HG02973 (cell line): ENCODE measurements at regions not wholly inside any gene's neighbourhood (a gene's known extent, or its start where the extent isn't known, plus 50 kb on each side); places are given as distances from the start of the nearest gene placed in this dataset.
"Not testable (repeated sequence)": the region's sequence is repeated elsewhere in the genome, so short reads cannot be mapped to it uniquely, and the experiment has no call there.

Source experiments
- ATAC-seq: cut with Tn5 transposase; IDR thresholded peaks from one replicate; pipeline ENCODE4 v1.9.1; 2021; ENCODE audit warnings: moderate library complexity; ENCODE audit not compliant: unreplicated experiment

DNA sequence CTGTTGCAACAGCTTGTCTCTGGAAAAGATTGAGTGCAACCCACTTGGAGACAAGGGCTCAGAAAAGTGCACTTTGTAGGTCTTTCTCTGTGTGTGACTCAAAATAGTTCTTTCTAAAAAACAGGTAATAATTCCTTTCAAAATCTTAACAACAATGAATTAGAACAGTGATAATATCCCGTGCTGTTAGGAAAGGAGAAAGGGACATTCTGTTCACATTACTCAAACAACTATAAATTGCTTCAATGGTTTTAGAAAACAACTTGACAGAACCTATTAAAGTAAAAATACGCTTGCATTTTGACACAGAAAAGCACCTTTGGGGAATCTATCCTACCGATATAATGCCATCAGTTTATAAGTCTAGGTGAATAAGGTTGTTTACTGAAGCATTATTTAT is 468.1 kb upstream of the DPP6 start:
- no peak for ATAC-seq

GRCh38 chr7:153588586-153588985 is 463.6 kb upstream of the DPP6 start:
- ATAC-seq: no peak

- ATAC-seq: no peak
Observed at GRCh38 chr7:153590136-153590535, 462.1 kb upstream of the DPP6 start.

GRCh38 chr7:153590571-153590970 is 461.6 kb upstream of the DPP6 start:
- no peak for ATAC-seq

- ATAC-seq: no peak
Observed at GRCh38 chr7:153607354-153607753, 444.8 kb upstream of the DPP6 start.

GRCh38 chr7:153616711-153617325 is 435.4 kb upstream of the DPP6 start:
- no peak for ATAC-seq

DNA sequence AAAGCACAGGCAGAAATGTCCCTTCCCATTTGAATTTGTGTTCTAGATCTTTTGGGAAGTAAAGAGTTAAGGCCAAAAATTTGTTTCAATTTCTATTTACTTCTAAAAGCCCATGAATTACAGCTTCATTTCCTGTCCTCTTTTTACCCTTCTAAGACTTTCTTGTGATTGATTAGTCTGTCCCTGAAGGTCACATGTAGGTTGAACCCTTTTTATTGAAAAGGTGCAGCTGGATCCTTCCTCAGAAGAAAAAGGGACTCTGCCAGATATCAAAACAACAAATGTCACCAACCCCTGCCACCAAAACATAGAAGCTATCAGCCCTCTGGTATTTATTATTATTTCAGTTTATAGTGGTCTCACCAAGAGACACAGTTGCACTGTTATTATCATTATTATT is 424.9 kb upstream of the DPP6 start:
- ATAC-seq: no peak

- ATAC-seq: no peak
Observed at GRCh38 chr7:153628406-153628805, 423.8 kb upstream of the DPP6 start.

DNA sequence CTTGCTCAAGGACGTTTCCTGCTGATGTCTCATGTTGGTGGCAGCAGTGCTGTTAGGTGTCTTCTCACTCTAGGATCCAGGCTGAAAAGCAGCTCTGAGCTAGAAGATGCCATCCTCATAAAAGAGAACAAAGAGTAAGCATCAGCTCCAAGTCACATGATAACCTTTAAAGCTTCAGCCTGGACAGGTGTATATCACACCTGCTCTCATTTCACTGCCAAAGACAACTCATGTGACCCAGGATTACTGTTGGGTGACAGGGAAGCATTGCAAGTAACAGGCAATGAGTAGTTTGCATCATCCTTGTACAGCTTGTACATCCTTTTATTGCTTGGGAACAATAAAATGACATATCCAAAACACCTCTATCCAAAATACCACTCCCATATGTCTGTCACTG is 423.4 kb upstream of the DPP6 start:
- ATAC-seq: no peak

DNA sequence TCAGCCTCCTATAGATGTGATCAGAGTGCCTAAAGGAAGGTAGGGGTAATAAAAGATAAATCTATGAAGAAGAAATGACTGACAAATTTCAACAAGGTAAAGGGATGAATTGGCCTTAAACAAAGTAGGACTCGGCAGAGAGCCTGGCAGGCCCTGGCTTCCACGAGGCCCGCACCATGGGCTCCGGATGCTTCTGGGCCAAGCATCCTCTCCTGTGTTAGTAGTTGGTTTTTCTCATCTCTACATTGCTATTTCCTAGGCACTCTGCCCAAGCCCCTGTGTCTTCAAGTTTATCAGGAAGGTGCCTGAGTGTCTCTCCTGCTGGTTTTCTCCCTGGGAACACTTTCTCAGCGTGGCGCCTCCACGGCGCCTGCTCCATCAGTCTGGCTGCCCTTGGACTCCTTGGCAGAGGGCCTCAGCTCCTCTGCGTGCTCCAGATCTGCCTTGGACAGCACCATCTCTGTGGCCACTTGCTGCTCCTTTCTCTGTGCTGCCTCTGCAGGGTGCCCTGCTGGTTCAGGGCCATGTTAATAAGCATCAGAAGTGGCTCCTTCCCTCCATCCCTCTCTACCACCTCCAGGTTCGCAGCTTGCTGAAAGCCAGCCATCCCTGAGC is 413.3 kb upstream of the DPP6 start:
- ATAC-seq: no peak

DNA sequence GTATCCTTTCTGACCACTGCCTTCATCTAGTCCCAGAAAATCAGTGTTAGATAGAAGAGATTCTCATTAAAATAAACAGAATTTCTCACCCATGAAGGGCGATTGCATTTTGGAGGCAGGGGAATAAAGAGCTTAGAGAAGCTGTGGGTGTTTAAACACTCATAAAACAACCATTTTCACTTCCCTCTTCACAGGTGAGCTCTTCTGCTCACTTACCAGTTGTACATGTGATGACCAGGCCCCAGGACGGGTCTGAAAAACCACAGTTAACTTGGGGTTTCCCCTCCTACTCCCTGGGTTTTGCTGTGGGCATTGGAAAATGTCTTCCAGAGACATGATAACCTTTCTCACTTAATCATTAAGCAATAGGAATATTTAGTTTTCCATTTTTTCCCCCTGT is 411.6 kb upstream of the DPP6 start:
- ATAC-seq: no peak

GRCh38 chr7:153641199-153641598 is 411.0 kb upstream of the DPP6 start:
- ATAC-seq: no peak

DNA sequence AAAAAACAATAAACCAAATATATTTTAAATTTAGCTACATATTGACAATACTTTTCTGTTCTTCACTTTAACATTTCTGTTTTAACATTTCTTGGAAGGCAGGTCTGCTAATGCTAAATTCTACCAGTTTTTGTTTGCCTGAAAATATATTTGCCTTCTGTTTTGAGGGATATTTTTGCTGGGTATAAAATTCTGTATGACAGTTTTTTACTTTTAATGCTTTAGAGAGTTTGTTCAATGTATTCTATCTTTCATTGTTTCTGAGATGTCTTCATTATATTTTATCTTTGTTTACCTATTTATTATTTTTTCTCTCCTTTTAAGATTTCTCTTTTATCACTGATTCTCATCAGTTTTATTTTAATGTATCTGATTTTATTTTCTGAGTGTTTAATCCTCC is 409.2 kb upstream of the DPP6 start:
- no peak for ATAC-seq

DNA sequence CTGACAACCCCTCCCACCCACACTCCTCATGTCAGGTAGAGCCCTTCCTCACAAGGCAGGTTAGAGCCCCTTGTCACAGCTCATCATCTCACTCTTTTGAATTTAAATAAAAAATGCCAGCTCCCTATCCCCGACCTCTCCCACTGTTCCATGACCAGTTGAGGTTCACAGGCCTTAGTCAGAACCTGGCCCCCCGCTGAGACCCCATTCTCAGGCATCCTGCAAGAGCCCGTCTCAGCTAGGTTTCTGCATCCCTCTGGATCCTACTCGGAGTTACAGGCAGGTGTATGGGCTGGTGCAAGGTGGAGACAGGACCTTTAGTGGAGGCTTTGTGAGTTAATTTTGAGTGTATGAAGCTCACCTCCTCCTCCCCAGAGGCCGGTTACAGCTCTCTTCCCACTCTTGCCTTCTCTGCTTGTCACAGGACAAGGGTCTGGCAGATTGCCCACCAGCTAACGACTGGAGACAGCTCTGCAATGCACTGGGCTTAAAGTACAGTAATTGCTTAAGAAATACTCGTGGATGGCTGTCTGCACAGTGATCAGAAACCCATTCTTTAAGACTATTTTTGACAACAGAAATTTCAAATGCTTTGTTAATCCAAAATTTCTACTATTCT is 394.9 kb upstream of the DPP6 start:
- ATAC-seq: no peak

DNA sequence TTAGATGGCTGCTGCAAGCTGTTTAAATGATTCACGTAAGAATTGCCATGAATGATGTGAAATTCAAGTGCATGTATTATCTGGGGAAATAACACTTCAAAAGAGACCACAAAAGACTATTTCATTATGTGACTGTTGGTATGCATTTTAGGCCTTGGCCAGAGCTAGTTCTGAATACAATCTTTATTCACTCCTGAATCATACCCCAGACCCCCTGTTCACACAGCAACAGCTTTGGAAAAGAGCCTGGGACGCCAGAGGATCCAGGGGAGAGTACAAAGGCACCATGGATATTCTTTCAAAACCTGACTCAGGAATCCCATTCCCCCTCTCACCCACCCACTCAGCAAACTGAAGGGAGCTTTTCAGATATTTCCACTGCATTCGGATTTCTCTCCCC is 377.1 kb upstream of the DPP6 start:
- ATAC-seq: no peak

DNA sequence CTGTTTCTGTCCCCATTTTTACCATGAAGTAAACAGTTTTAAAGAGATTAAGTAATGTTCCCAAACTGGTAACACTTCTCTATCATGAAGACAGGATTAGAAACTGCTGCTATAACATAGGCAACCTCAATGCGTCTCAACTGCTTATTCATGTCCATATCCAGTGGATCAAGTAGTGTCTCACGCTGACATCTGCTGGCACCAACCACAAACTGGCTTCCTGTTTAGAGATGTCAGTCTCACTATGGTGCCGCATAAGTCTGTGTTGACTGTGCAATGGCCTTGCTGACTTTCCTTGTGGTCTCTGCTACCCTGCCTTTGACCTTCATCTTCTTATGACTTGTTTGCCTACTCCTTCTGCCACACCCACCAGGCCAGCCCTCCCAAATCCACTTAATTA is 369.6 kb upstream of the DPP6 start:
- ATAC-seq: no peak

- no peak for ATAC-seq
Observed at GRCh38 chr7:153696242-153696641, 356.0 kb upstream of the DPP6 start.

GRCh38 chr7:153698046-153698445 is 354.2 kb upstream of the DPP6 start:
- ATAC-seq: no peak

DNA sequence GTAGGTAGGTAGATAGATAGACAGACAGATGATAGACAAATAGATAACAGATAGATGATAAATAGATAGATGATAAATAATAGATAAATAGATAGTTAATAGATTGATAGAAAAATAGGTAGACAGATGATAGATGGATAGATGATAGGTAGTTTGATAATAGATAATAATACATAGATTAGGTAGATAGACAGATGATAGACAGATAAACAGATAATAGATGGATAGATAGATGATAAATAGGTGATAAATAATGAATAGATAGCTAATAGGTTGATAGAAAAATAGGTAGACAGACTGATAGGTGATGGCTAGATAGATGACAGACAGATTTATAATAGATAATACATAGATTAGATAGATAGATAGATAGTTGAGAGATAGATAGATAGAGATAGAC is 350.5 kb upstream of the DPP6 start:
- no peak for ATAC-seq

DNA sequence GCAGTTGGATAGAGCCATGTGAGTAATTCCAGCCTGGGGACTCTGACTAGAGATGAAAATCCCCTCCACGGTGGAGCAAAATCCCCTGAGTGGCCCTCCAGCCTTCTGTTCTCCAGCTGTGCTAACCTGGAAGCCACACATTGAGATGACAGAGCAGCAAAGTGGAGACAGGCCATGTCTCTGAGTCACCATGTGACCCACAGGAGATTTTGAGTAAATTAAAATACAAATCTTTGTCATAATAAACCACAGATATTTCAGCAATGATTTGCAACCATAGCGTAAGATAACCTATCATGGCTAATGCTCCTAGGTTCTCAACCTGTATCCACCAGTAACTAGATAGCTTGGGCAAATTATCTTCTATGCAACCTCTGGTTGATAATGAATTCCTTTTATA is 328.3 kb upstream of the DPP6 start:
- not testable (repeated sequence) for ATAC-seq

DNA sequence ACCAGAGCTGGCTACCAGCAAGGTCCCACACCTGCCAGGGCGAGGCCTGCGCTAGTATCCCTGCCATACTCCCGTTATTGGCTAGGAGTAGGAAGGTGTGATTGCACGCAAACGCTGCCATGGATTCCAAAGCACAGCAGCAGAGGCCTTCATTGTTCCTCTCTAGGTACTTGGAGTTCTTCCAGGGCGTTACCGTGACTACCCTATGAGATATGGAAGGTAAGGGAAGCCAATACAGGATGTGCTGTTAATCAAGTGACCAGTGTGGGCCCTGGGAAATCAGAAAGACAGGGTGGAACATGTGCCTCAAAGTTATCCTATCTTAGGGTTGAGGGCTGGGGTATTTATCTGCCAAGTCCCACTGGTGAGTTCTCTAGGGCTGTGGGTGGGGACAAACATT is 320.7 kb upstream of the DPP6 start:
- ATAC-seq: not testable (repeated sequence)

GRCh38 chr7:153743434-153743833 is 308.8 kb upstream of the DPP6 start:
- ATAC-seq: not testable (repeated sequence)

DNA sequence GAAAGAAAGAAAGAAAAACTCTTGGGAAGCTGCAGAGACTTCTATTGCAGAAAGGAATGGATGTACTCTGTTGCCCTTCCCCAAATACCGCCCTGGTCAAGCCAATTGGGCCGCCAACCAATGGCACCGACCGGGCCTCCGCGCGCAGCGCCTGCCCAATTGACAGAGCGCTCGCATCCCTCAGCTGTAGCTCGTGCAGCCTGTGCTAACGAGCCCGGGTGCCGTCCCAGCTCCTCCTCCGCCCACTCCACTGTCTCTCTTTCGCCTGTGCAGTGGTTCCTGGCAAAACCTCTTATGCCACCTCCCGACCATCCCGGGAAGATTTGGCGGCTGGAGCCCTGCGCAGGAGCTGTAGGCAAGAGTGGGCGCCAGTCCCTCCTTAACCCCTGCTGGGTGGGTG is 304.2 kb upstream of the DPP6 start:
- not testable (repeated sequence) for ATAC-seq
